Right lobe of liver (tissue), 4 donors: ENCODE measurements at regions not wholly inside any gene's neighbourhood (a gene's known extent, or its start where the extent isn't known, plus 50 kb on each side); places are given as distances from the start of the nearest gene placed in this dataset.

ENCODE experiments used
- CTCF ChIP-seq, 4 donors: fragments of 200-600 bp in 3 of 4; fragments of 450-650 bp in 1 of 4; IDR thresholded peaks; one replicate each; pipeline versions ENCODE4 v1.5.1 to v1.8.0; 2016 to 2022; ENCODE audit warnings: antibody characterized with exemption in 4 of 4, mild to moderate bottlenecking in 2 of 4
- POLR2A ChIP-seq: fragments of 450-650 bp; IDR thresholded peaks from one replicate; pipeline ENCODE4 v1.6.1; 2017; ENCODE audit warnings: antibody characterized with exemption, mild to moderate bottlenecking
- donor health status: DM: no; HTN: no; CAD: no.
- donor health status: DM: no; HTN: no; CAD: no.
- donor health status: DM: no; HTN: yes; CAD: no.

- TF ChIP-seq POLR2A (no peak), CTCF (IDR thresholded peaks at IDR 0.05) (no peak)
Measured at GRCh38 chr2:183284606-183285005, 160.4 kb downstream of the NUP35 start.
